ENCODE measurements at regions not wholly inside any gene's neighbourhood (a gene's known extent, or its start where the extent isn't known, plus 50 kb on each side); places are given as distances from the start of the nearest gene placed in this dataset.

DNA sequence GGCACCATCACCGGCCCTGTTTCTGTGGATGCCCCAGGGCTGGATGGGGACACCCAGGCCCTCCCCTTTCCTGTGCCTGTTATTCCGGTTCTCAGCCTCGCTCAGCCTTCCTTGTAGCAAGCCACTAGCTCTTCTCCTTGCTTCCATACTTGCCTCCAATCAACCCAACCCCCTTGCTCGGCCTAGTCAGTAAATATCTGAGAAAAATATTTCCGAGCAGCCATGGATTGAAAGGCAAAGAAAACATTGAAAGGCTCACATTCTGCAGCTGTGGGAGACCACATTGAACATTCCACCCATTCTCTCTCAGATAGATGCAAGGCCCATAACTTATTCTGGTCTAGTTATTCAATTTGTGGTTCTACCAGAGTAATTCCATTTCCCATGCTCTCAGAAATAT, 114.9 kb downstream of the SPP2 start:
- TF ChIP-seq, protein P1, sequence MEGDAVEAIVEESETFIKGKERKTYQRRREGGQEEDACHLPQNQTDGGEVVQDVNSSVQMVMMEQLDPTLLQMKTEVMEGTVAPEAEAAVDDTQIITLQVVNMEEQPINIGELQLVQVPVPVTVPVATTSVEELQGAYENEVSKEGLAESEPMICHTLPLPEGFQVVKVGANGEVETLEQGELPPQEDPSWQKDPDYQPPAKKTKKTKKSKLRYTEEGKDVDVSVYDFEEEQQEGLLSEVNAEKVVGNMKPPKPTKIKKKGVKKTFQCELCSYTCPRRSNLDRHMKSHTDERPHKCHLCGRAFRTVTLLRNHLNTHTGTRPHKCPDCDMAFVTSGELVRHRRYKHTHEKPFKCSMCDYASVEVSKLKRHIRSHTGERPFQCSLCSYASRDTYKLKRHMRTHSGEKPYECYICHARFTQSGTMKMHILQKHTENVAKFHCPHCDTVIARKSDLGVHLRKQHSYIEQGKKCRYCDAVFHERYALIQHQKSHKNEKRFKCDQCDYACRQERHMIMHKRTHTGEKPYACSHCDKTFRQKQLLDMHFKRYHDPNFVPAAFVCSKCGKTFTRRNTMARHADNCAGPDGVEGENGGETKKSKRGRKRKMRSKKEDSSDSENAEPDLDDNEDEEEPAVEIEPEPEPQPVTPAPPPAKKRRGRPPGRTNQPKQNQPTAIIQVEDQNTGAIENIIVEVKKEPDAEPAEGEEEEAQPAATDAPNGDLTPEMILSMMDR (IDR thresholded peaks at IDR 0.05; ENCODE audit: low read length): no peak
- TF ChIP-seq EZH2 (IDR thresholded peaks at IDR 0.05; ENCODE audit: borderline replicate concordance, low read length): no peak
